Naive thymus-derived CD4-positive, alpha-beta T cell (primary cell): ENCODE measurements at regions not wholly inside any gene's neighbourhood (a gene's known extent, or its start where the extent isn't known, plus 50 kb on each side); places are given as distances from the start of the nearest gene placed in this dataset.
A peak's percentile ranks its signal among the peaks of the same experiment; 100 is the strongest.

ENCODE experiments used
- ATAC-seq: fragments of 150-1000 bp; cut with Tn5 transposase; 2 replicates; pipeline ENCODE4 v1.10.0; 2021; ENCODE audit warnings: mild to moderate bottlenecking, moderate library complexity
- CTCF ChIA-PET: fragments of 350-600 bp; sonication (Branson Sonifier 250); formaldehyde crosslinking; loops from one replicate; lab custom pipeline; 2021; ENCODE audit warnings: antibody characterized with exemption; lab: Charles Lee
- POLR2A ChIA-PET: fragments of 350-600 bp; sonication (Branson Sonifier 250); formaldehyde crosslinking; loops from one replicate; lab custom pipeline; 2021; ENCODE audit warnings: antibody characterized with exemption, inconsistent platforms; lab: Charles Lee
- DNase-seq, 9 donors: peaks; one replicate each; pipeline versions ENCODE4 v3.0.0 to v3.0.0-alpha.2; 2020 to 2022; ENCODE audit warnings: mixed read lengths in 1 of 9
- H3K27ac ChIP-seq: one replicate; pipeline ENCODE4 v1.7.0; 2013; ENCODE audit warnings: mild to moderate bottlenecking, low read depth, low read length, moderate library complexity
- H3K27me3 ChIP-seq, 2 donors: one replicate each; pipeline ENCODE4 v1.7.0; 2013; ENCODE audit warnings: low read length in 2 of 2, mild to moderate bottlenecking in 2 of 2, moderate library complexity in 2 of 2; ENCODE audit not compliant: control insufficient read depth in 2 of 2, insufficient read depth in 2 of 2
- H3K36me3 ChIP-seq, 3 experiments: 1 replicate in 2 of 3; 2 replicates in 1 of 3; pipeline ENCODE4 v1.7.0; 2013; ENCODE audit warnings: low read length in 3 of 3, mild to moderate bottlenecking in 3 of 3, moderate library complexity in 1 of 3; ENCODE audit not compliant: insufficient read depth in 3 of 3, control insufficient read depth in 2 of 3
- H3K4me1 ChIP-seq, 2 donors: one replicate each; pipeline ENCODE4 v1.7.0; 2013; ENCODE audit warnings: low read length in 2 of 2, mild to moderate bottlenecking in 2 of 2, moderate library complexity in 1 of 2; ENCODE audit not compliant: control insufficient read depth in 2 of 2, insufficient read depth in 2 of 2
- H3K4me3 ChIP-seq: 2 replicates; pipeline ENCODE4 v1.7.0; 2013; ENCODE audit warnings: mild to moderate bottlenecking, low read length
- H3K9me3 ChIP-seq, 3 experiments: 1 replicate in 2 of 3; 2 replicates in 1 of 3; pipeline ENCODE4 v1.7.0; 2013; ENCODE audit warnings: low read length in 3 of 3; ENCODE audit not compliant: control insufficient read depth in 2 of 3
- H3K27ac Mint-ChIP-seq, 9 donors: one replicate each; pipeline ENCODE4 v1.8.0; 2020 to 2022; ENCODE audit warnings: mixed read lengths in 9 of 9, mild to moderate bottlenecking in 8 of 9, moderate library complexity in 5 of 9, inconsistent platforms in 2 of 9
- H3K27me3 Mint-ChIP-seq, 5 donors: one replicate each; pipeline ENCODE4 v1.8.0; 2021 to 2022; ENCODE audit warnings: mixed read lengths in 5 of 5, mild to moderate bottlenecking in 1 of 5
- H3K36me3 Mint-ChIP-seq, 5 donors: one replicate each; pipeline ENCODE4 v1.8.0; 2020 to 2022; ENCODE audit warnings: mixed read lengths in 5 of 5, mild to moderate bottlenecking in 3 of 5, inconsistent platforms in 1 of 5
- H3K4me1 Mint-ChIP-seq, 7 donors: one replicate each; pipeline ENCODE4 v1.8.0; 2020 to 2022; ENCODE audit warnings: mixed read lengths in 7 of 7, mild to moderate bottlenecking in 3 of 7, inconsistent platforms in 1 of 7
- H3K4me3 Mint-ChIP-seq, 10 donors: one replicate each; pipeline ENCODE4 v1.8.0; 2020 to 2022; ENCODE audit warnings: mild to moderate bottlenecking in 10 of 10, mixed read lengths in 10 of 10, moderate library complexity in 6 of 10, inconsistent platforms in 2 of 10
- H3K9me3 Mint-ChIP-seq, 11 donors: one replicate each; pipeline ENCODE4 v1.8.0; 2020 to 2022; ENCODE audit warnings: mixed read lengths in 11 of 11, mild to moderate bottlenecking in 4 of 11, inconsistent platforms in 1 of 11, moderate library complexity in 1 of 11
- intact Hi-C, 2 donors: fragments of 100-400 bp; cut with micrococcal nuclease; formaldehyde crosslinking; loops; one replicate each; pipeline ENCODE4 v1.15.1; 2023

GRCh38 chr3:102087236-102087635 lies 237.9 kb downstream of the NFKBIZ start:
- Mint-ChIP-seq H3K4me3 (no peak overlapping the region), H3K36me3 (peaks cover 0 to 17% (median 0%) of the 10 kb centered on the region in 5 donors), H3K27ac (no peak overlapping the region), H3K4me1 (peaks cover 1 to 33% (median 13%) of the 10 kb centered on the region in 7 donors), H3K9me3 (peaks cover 0 to 5% (median 0%) of the 10 kb centered on the region in 11 donors), H3K27me3 (peaks cover 0 to 7% (median 0%) of the 10 kb centered on the region in 5 donors)
- intact Hi-C loops: no loop called here
- Histone ChIP-seq H3K4me3 (no peak overlapping the region), H3K36me3 (no peaks in the 10 kb centered on the region), H3K4me1 (no peaks in the 10 kb centered on the region), H3K27ac (no peak overlapping the region), H3K27me3 (no peaks in the 10 kb centered on the region), H3K9me3 (no peaks in the 10 kb centered on the region)
- ChIA-PET POLR2A (no interaction called here), CTCF (no interaction called here)
- ATAC-seq (no peak), DNase-seq (no peak)

GRCh38 chr3:102089239-102089638 lies 239.9 kb downstream of the NFKBIZ start:
- peaks cover 0 to 3% (median 0%) of the 10 kb centered on the region in 11 donors for H3K9me3 Mint-ChIP-seq
- H3K27ac ChIP-seq: no peak overlapping the region
- peaks cover 12 to 51% (median 27%) of the 10 kb centered on the region in 7 donors for H3K4me1 Mint-ChIP-seq
- H3K27me3 Mint-ChIP-seq: peaks cover 0 to 5% (median 0%) of the 10 kb centered on the region in 5 donors
- DNase-seq: no peak
- H3K27me3 ChIP-seq: no peaks in the 10 kb centered on the region
- no peaks in the 10 kb centered on the region for H3K36me3 ChIP-seq
- intact Hi-C loops: no loop called here
- ATAC-seq: no peak
- ChIA-PET POLR2A (interaction anchor here (1.0 kb wide), 1 partner anchor 11 kb away, joined by 3 read pairs; no protein-coding TSS in a partner anchor), CTCF (interaction anchor here (0.7 kb wide), 1 partner anchor 275 kb away, joined by 3 read pairs; no protein-coding TSS in a partner anchor)
- H3K4me3 Mint-ChIP-seq: no peak overlapping the region
- H3K9me3 ChIP-seq: no peaks in the 10 kb centered on the region
- peaks cover 0 to 13% of the 10 kb centered on the region in 2 donors for H3K4me1 ChIP-seq
- H3K27ac Mint-ChIP-seq: peak overlapping the region in 1 of 9 donors; percentile 30
- H3K4me3 ChIP-seq: no peak overlapping the region
- peaks cover 0 to 12% (median 0%) of the 10 kb centered on the region in 5 donors for H3K36me3 Mint-ChIP-seq

- no peak overlapping the region for H3K4me3 Mint-ChIP-seq
- H3K27me3 ChIP-seq: no peaks in the 10 kb centered on the region
- DNase-seq (no peak), ATAC-seq (no peak)
- peaks cover 0 to 5% (median 0%) of the 10 kb centered on the region in 5 donors for H3K27me3 Mint-ChIP-seq
- ChIA-PET CTCF (no interaction called here), POLR2A (interaction anchor here (0.6 to 0.9 kb wide), 3 partner anchors 24 to 110 kb away, joined by 3 to 4 read pairs (median 4); no protein-coding TSS in a partner anchor)
- H3K36me3 ChIP-seq: no peaks in the 10 kb centered on the region
- no peak overlapping the region for H3K27ac Mint-ChIP-seq
- H3K4me1 ChIP-seq: peaks cover 0 to 13% of the 10 kb centered on the region in 2 donors
- intact Hi-C loops: loop anchor here in 1 of 2 donors (5.0 to 10.0 kb wide), 3 partner anchors 33 to 415 kb away; partner anchors contain the start of gene ZBTB11
- peaks cover 12 to 51% (median 30%) of the 10 kb centered on the region in 7 donors for H3K4me1 Mint-ChIP-seq
- no peaks in the 10 kb centered on the region for H3K9me3 ChIP-seq
- H3K4me3 ChIP-seq: no peak overlapping the region
- peaks cover 0 to 8% (median 0%) of the 10 kb centered on the region in 5 donors for H3K36me3 Mint-ChIP-seq
- peaks cover 0 to 3% (median 0%) of the 10 kb centered on the region in 11 donors for H3K9me3 Mint-ChIP-seq
- H3K27ac ChIP-seq: no peak overlapping the region
Observed at GRCh38 chr3:102089904-102090720, 240.8 kb downstream of the NFKBIZ start.

GRCh38 chr3:102090721-102091045 lies 241.4 kb downstream of the NFKBIZ start:
- Histone ChIP-seq H3K9me3 (no peaks in the 10 kb centered on the region), H3K4me3 (no peak overlapping the region), H3K36me3 (no peaks in the 10 kb centered on the region), H3K4me1 (peaks cover 0 to 13% of the 10 kb centered on the region in 2 donors), H3K27ac (no peak overlapping the region), H3K27me3 (no peaks in the 10 kb centered on the region)
- H3K4me3 Mint-ChIP-seq: no peak overlapping the region
- H3K36me3 Mint-ChIP-seq: peaks cover 0 to 5% (median 0%) of the 10 kb centered on the region in 5 donors
- ChIA-PET CTCF (no interaction called here), POLR2A (interaction anchor here (0.6 to 0.9 kb wide), 3 partner anchors 24 to 109 kb away, joined by 3 to 4 read pairs (median 4); no protein-coding TSS in a partner anchor)
- H3K27me3 Mint-ChIP-seq: peaks cover 0 to 5% (median 0%) of the 10 kb centered on the region in 5 donors
- DNase-seq (no peak), ATAC-seq (no peak)
- intact Hi-C loops: loop anchor here in 1 of 2 donors (5.0 to 10.0 kb wide), 3 partner anchors 33 to 416 kb away; partner anchors contain the start of gene ZBTB11
- H3K9me3 Mint-ChIP-seq: peaks cover 0 to 3% (median 0%) of the 10 kb centered on the region in 11 donors
- peaks cover 12 to 47% (median 31%) of the 10 kb centered on the region in 7 donors for H3K4me1 Mint-ChIP-seq
- no peak overlapping the region for H3K27ac Mint-ChIP-seq

- H3K36me3 ChIP-seq: no peaks in the 10 kb centered on the region
- Mint-ChIP-seq H3K27me3 (peaks cover 0 to 5% (median 0%) of the 10 kb centered on the region in 5 donors), H3K27ac (peak overlapping the region in 3 of 9 donors; percentile 43 to 84 (median 56)), H3K36me3 (peaks cover 0 to 3% (median 0%) of the 10 kb centered on the region in 5 donors), H3K4me3 (peak overlapping the region in 1 of 10 donors; percentile 34), H3K4me1 (peaks cover 12 to 48% (median 33%) of the 10 kb centered on the region in 7 donors), H3K9me3 (peaks cover 0 to 3% (median 0%) of the 10 kb centered on the region in 11 donors)
- DNase-seq (no peak), ATAC-seq (no peak)
- intact Hi-C loops: loop anchor here in 1 of 2 donors (5.0 to 10.0 kb wide), 3 partner anchors 34 to 417 kb away; partner anchors contain the start of gene ZBTB11
- no peak overlapping the region for H3K27ac ChIP-seq
- H3K4me1 ChIP-seq: peaks cover 0 to 13% of the 10 kb centered on the region in 2 donors
- ChIA-PET POLR2A (interaction anchor here (1.0 kb wide), 1 partner anchor 22 kb away, joined by 3 read pairs; no protein-coding TSS in a partner anchor), CTCF (no interaction called here)
- H3K27me3 ChIP-seq: no peaks in the 10 kb centered on the region
- no peak overlapping the region for H3K4me3 ChIP-seq
- H3K9me3 ChIP-seq: no peaks in the 10 kb centered on the region
Observed at GRCh38 chr3:102091358-102091757, 242.0 kb downstream of the NFKBIZ start.
